ENCODE measurements at regions not wholly inside any gene's neighbourhood (a gene's known extent, or its start where the extent isn't known, plus 50 kb on each side); places are given as distances from the start of the nearest gene placed in this dataset.
"Not testable (repeated sequence)": the region's sequence is repeated elsewhere in the genome, so short reads cannot be mapped to it uniquely, and the experiment has no call there.

DNA sequence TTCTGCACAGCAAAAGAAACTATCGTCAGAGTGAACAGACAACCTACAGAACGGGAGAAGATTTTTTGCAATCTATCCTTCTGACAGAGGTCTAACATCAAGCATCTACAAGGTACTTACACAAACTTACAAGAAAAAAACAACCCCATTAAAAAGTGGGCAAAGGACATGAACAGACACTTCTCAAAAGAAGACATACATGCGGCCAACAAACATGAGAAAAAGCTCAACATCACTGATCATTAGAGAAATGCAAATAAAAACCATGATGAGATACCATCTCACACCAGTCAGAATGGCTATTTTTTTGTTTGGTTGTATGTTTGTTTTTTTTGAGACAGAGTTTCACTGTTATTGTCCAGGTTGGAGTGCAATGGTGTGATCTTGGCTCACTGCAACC is 131.5 kb upstream of the MED13 start:
- DNase-seq (ENCODE audit: low spot score), result not testable (repeated sequence)

- DNase-seq (ENCODE audit: low spot score), result no peak
Measured at GRCh38 chr17:62194401-62194800, 129.3 kb upstream of the MED13 start.

- no peak for DNase-seq (ENCODE audit: low spot score)
Measured at GRCh38 chr17:62193249-62193648, 128.2 kb upstream of the MED13 start.

DNA sequence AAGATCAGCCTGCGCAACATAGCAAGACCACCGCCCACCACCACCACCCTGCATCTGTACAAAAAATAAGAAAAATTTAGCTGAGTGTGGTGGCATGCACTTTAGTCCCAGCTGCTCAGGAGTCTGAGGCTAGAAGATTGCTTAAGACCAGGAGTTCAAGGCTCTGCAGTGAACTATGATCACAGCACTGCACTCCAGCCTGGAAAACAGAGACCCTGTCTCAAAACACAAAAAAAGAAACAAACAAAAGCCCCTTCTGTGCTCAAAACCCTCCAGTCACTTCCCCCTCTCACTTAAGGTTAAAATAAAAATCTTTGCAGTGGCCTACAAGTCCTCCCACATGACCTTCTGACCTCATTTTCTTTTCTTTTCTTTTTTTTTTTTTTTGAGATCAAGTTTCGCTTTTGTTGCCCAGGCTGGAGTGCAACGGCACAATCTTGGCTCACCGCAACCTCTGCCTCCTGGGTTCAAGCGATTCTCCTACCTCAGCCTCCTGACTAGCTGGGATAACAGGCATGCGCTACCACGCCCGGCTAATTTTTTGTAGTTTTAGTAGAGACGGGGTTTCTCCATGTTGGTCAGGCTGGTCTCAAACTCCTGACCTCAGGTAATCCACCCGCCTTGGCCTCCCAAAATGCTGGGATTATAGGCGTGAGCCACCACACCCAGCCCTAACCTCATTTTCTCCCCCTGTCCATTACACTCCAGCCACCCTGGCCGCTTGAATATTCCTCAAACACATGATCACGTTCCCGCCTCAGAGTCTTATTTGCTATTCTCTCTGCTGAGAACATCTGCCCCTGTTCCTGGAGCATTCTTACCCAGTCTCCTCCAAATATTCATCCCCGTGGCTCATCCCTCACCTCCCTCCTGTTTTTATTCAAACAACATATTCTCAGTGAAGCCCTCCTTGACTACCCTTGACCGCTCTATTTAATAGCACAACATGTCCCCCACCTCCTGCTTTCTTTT is 126.6 kb upstream of the MED13 start:
- no peak for DNase-seq (ENCODE audit: low spot score)

DNA sequence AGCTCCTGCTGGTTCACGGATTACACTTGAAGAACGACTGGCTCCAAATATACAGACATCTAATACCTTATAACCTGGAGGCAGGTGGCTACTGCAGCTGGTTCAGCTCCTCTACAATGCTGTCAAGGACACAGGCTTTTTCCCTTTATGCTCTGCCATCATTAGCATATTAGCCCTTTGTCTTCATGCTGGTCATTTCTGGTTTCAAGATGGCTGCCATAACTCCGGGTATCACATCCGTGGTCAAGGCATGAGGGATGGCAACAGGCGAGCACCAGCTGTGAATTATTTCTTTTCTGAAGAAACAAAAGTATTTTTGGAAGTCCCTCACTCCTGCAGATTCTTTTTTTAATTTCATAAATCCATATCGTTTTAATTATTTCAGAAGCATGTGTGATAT is 124.3 kb upstream of the MED13 start:
- peak; percentile 14 for DNase-seq (ENCODE audit: low spot score)

DNA sequence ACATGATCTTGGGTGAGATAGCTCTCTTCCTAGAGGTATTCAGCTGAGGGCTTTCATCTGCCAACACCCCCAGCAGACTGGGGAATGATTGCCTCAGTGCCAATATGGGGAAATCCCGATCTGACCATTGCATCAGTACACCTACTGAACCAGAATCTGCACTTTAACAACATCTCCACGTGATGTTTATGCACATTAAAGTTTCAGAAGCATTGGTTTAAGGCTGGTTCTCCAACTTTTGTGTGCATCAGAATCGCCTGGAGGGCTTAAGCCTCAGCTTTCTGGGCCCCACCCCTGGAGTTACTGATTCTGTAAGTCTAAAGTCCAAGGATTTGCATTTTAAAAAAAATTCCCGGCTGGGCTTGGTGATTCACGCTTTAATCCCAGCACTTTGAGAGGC is 123.6 kb upstream of the MED13 start:
- peak; percentile 60 for DNase-seq (ENCODE audit: low spot score)

GRCh38 chr17:62187681-62188080 is 122.6 kb upstream of the MED13 start:
- no peak for DNase-seq (ENCODE audit: low spot score)

DNA sequence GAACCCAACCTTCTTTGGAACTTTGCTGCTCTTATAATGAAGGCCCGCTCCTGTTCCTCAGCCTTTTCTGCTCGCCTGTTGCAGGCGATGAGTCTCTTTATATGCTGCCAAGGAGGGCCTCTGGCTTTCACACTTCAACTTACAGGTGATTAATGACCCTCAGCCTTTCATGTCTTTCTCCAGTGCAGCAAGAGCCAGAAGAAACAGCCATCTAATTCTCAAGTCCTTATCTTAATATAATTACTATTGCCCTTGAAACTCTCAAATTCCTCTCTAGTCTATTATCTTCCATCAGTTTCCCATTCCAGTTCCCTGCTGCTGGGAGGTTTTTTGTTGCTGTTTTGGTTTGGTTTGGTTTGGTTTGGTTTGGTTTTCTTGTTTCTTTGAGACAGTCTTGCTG is 121.8 kb upstream of the MED13 start:
- DNase-seq (ENCODE audit: low spot score), result no peak

DNA sequence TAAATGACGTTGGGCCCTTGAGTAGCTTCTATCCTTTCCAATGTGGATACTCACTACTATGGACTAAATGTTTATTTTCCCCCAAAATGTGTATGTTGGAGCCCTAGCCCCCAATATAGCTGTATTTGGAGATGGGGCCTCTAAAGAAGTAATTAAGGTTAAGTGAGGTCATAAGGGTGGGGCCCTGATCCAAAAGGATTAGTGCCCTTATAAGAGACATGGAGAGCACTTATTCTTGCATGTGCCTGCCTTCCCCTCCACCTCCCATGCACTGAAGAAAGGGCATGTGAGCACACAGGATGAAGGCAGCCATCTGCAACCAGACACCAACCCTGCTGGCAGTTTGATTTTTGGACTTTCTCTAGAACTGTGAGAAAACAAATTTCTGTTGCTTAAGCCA is 115.7 kb upstream of the MED13 start:
- DNase-seq (ENCODE audit: low spot score), result no peak

DNA sequence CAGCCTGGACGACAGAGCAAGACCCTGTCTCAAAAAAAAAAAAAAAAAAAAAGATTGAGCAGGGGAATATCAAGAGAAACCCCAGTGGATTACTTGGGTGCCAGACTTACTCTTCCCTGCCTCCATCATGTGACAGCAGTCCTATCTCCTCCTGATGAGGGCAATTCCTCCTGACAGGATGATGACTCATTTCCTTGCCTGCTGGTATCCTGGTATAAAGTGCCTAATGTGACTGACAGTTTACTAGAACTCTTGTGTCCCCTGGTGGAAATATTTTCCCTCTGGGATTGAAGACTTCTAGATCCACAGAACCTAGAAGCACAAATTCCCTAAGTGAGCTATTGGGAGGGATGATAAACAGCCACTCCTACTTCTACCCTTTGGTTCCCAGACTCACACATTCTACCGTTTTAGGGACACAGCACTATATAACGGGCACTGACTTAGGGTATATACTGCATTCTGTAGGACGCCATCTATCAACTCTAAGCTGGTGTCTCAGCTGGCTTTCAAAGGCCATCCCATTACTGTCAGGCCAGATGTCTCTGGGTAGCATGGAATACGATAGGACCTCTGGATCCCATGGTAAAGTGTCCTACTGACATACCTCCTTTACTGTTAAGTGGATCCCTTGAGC is 114.6 kb upstream of the MED13 start:
- peak; percentile 87 for DNase-seq (ENCODE audit: low spot score)

GRCh38 chr17:62178579-62178978 is 113.5 kb upstream of the MED13 start:
- peak; percentile 20 for DNase-seq (ENCODE audit: low spot score)

- no peak for DNase-seq (ENCODE audit: low spot score)
Measured at GRCh38 chr17:62172492-62173291, 107.6 kb upstream of the MED13 start.

GRCh38 chr17:62167076-62167475 is 102.0 kb upstream of the MED13 start:
- no peak for DNase-seq (ENCODE audit: low spot score)

GRCh38 chr17:62164747-62165722 is 100.0 kb upstream of the MED13 start:
- peak; percentile 96 for DNase-seq (ENCODE audit: low spot score)

DNA sequence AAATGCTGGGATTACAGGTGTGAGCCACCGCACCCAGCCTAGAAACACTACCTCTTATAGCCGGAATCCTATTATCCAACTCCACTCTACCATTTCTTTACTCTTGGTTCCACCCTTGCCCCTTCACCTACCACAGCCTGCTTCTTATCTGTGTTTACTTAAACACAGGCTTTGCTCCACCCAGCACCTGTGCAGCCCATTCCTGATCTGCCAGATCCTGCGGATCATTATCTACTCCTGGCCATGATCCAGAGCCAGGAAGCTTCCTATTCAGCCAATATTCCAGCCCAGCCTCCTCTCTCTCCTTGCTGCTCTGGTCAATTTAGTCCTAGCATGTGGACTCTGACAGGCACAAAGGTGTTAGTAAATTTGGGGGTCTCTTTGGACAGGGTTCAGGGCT is 98.8 kb upstream of the MED13 start:
- peak; percentile 58 for DNase-seq (ENCODE audit: low spot score)

DNA sequence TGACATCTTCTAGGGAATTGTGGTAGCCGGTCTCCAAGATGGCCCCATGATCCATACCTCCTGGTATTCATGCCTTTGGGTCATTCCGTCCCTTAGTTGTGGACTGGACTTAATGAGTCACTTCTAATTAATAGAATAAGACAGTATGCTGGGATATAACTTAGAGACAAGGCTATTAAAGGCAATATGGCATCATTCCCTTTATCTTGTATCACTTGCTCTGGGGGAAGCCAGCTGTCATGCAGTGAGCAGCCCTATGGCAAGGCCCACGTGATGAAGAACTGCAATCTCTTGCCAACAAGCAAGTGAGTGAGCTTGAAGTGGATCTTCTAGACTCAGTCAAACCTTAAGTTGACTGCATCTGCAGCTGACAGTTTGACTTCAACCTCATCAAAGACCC is 97.8 kb upstream of the MED13 start:
- no peak for DNase-seq (ENCODE audit: low spot score)

GRCh38 chr17:62161405-62162148 is 96.5 kb upstream of the MED13 start:
- no peak for DNase-seq (ENCODE audit: low spot score)

DNA sequence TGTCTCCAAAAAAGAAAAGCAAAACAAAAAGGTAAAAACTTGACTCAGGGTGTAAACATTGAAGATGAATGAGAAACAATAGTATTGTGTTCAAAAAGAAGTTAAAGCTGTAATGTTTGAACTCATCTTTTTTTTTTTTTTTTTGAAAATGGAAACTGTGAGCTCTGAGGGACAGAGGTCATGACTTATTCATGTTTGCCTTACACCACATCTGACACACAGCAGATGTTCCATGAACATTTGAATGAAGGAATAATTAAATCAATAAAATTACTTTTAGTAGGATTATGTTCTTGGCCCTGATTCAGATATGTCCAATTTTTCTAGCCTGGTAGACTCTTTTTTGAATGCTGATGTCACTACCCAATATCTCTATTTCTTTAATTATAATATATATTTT is 95.7 kb upstream of the MED13 start:
- no peak for DNase-seq (ENCODE audit: low spot score)

DNA sequence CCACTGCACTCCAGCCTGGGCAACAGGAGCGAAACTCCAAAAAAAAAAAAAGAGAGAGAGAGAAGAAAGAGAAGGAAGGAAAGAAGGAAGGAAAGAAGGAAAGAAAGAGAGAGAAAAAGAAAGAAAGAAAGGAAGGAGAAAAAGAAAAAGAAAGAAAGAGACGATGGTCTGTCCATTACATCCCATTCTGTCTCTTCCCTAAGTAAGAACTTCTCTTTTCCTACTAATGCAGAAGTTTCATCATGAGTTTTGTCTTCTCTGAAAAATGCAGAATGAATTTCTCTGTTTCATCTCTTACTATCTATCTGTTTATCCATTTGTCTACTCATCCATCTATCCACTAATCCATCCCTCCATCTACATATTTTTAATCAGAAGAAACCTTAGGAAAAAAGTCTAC is 94.9 kb upstream of the MED13 start:
- DNase-seq (ENCODE audit: low spot score), result no peak

DNA sequence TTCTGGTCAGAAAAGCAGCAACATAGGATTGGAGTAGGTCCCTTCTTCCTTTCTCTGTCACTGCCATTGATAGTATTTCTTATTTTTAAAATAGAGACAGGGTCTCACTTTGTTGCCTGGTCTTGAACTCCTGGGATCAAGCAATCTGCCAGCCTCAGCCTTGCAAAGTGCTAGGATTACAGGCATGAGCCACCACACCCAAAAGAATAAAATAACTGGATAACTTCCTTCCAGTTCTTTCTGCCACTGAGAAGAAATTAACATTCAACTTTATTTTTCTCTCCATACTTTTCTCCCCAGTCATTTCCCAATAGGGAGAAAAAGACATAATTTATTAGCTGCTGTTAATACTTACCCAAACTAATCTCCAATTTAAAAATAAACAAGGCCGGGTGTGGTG is 91.9 kb upstream of the MED13 start:
- DNase-seq (ENCODE audit: low spot score), result no peak

DNA sequence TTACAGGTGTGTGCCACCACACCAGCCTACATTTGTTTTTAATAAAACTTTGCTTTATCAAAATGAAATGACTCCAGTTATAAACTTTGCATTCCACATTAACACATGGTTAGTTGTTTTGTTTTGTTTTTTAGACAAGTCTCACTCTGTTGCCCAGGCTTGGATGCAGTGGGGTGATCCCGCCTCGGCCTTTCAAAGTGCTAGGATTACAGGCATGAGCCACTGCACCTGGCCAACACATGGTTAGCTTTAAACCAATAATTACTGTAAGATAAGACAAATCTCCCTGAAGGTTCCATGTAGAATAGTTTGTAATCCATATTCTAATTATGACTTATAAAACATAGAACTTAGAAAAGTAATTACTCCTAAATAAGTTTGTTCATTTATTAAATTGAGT is 89.8 kb upstream of the MED13 start:
- no peak for DNase-seq (ENCODE audit: low spot score)

Data from SW480 (cell line).